HG03095 (cell line): ENCODE measurements at regions not wholly inside any gene's neighbourhood (a gene's known extent, or its start where the extent isn't known, plus 50 kb on each side); places are given as distances from the start of the nearest gene placed in this dataset.

Experiments
- ATAC-seq: cut with Tn5 transposase; IDR thresholded peaks from one replicate; pipeline ENCODE4 v1.9.1; 2021; ENCODE audit warnings: moderate library complexity; ENCODE audit not compliant: unreplicated experiment

DNA sequence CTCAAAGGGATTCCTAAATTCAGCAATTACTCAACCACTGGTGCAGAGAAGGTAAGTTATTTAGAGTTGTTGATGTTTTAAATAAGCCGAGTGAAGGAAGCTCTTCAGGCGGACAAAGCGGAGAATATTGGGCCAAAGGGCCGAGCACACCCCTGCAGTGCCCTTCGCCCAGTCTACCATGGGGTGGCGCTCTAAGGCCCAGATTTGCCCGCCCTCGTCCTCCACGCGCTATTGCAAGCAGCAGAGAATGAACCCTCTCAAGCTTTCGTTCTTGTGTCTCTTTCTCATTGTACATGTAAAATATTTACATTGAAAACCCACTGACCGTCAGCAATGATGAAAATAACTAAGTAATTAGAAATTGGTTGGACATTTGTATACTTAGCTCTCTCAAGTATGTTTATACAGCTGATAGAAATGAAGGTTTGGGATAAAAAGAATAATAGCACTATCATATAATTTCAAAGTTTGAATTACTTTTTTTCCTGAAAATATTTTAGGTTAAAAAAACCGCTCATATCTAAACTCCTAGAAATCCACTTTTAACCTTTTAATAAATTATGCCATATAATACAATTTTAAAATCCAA lies 195.0 kb upstream of the CEP162 start:
- ATAC-seq: no peak

DNA sequence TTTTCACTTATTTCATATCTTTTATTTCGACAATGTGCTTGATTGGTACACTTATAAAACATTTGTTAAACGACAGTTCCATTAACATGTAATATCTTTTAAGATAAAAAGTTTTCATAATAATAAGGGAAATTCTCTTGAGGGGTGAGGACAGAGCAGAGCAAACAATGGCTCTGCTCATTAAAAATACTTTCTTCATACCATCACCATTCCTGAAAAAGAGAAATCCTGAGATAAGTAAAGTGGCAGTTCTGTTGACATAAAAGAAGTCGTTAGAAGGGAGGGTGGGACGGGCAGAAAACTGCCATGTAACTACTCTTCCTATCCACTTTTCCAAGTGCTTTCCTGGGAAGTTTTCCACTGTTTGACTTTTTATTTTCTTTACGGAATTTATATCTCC lies 193.6 kb upstream of the CEP162 start:
- no peak for ATAC-seq

DNA sequence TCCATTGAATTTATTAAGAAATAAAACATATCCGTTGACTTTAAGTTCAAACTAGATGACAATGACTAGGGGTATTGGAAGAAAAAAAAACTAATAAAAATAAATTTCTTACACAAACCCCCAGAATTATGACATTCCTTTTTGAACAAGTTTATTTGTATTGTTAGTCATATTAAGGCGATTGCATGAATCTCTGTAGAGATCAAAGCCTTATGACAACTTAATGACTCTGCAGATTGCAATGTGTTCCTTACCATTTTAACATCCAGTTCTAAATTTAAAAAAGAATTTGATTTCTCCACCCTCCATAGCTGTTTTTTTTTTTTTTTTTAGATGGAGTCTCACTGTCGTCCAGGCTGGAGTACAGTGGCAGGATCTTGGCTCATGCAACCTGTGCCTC lies 189.8 kb upstream of the CEP162 start:
- ATAC-seq: no peak

DNA sequence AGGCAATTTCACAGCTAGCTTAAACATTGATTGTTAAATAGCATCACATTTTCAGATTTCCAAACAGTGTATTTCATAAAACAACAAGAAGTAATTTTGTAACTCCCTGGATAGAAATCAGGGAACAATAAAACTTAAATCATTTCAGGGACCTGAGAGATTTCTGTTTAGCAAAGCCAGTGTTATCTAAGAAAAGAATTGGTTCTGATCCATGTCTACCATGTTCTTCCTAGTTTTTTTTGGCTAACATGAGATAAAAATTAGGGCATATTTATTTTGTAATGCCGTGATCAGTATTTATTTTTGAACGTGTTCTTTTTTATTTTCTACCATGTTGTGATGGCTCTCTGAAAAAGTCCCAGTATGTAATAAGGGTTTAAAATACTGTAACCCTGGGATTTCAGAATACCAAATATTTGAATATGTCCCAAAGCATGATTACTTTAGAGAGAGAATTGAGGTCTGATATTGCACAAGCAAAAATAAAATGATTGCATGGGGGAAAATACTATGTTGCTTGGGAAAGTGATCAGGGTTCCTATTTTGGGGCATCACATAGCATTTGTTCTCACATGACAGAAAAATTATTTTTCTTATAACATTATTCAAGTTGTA lies 188.7 kb upstream of the CEP162 start:
- ATAC-seq: no peak

DNA sequence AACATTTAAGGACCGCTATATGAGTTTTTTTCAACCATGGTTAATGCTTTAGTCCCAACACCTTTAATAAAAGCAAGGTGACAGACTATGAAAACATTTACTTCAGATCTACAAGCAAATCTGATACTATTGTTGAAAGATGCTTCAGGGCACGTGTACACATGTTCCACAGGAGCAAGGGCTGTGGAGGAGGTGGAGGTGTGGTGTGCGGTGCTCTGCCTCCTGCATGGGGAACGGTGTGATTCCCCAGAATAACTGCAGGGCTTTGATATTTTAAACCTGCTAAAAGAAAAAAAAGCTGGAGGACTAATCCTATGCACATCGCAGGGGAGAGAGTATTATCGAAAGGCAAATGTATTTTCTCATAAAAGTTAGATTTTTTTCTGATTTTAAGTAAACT lies 188.1 kb upstream of the CEP162 start:
- ATAC-seq: no peak

DNA sequence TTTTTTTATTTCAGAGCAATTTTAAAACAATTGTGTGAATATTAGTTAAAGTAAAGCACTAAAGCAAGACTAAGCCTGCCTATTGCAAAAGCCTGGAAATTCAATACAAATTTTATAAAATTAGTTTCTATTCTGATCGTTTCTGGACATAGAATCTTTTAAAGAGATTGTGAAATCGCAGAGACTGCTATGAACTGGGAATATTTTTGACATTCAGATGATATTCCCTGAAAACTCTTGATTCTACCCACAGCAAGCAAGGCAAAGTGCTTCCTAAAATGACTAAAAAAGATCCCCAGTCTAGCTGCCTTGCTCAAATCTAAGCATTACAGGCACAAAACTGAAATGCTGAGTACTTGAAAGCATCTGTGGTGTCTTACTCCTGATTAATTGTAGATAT lies 187.6 kb upstream of the CEP162 start:
- ATAC-seq: no peak

DNA sequence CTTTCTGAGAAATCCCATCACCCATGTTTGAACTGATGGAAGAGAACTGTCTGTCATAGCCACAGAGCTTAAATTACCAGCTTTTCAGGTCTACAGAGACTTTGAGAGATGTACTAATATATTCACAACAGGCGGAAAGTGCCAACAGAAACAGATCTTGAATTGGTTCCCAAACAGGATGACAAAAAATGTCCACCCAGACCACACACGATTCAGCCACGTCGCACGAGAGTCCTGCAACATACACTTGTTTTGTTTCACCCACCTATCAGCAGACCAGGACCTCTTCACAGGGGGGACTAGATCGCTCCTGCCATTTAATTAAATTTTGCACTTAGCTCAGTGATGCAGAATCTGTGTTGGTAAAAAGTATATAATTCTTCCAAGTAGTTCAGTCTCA lies 187.1 kb upstream of the CEP162 start:
- ATAC-seq: no peak

DNA sequence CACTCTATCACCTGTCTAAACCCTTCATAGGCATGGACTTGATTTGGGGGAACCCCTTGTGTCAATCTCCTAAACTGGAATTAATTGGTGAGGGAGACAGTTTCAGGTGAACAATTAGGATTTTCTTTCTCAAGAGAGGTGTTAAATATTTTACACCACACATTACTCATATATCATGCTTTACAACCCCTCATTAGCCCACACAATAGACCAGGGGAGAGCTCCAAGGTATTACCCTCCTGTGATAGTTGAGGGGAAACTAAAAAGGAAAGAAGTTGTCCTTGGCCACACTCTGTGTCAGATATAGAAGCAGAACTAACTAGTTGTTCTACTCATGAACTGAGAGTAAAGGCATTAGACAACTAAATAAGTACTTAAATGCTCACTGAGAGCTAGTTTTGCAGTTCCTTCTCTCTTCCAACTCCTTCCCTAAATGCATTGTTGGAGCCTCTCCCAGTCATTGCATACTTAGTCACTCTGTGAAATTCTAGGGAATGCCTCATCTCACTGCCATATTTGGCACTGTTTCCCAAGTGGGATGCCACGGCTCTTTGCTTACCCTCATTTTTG lies 183.7 kb upstream of the CEP162 start:
- no peak for ATAC-seq

DNA sequence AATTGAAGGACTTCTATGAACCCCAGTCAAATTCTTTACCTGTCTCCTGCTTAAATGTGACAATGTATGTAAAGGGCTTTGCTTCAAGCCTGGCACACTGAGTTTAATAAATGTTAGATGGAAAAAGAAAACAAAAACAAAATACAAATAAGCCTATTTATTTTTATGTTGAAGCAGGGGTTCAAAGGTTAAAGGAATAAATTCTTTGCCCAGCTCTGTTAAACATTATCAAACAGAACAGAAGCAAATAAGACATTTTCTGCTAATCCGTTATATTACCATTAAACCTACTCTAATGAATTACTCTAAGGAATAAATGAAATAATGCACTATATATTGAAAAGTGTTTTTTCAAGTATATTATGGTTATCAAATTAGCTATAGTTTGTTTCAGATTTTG lies 182.5 kb upstream of the CEP162 start:
- ATAC-seq: no peak

DNA sequence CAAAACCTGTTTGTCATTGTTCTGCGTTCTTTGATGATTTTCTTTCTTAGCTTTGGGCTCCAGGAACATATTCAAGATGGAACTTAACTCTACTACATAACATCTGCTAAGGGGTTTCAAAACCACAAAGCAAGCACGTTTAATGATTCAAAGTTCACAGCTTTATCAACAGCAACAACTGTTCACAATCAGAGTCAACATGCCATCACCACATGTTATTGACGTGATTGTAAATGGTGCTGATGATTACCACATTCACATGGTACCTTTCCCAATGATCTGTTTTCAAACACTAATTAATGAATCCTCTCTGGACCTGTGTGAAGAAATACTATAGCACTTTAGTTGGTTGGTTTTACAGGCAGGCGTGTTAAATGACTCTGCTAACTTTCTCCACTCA lies 180.6 kb upstream of the CEP162 start:
- no peak for ATAC-seq

DNA sequence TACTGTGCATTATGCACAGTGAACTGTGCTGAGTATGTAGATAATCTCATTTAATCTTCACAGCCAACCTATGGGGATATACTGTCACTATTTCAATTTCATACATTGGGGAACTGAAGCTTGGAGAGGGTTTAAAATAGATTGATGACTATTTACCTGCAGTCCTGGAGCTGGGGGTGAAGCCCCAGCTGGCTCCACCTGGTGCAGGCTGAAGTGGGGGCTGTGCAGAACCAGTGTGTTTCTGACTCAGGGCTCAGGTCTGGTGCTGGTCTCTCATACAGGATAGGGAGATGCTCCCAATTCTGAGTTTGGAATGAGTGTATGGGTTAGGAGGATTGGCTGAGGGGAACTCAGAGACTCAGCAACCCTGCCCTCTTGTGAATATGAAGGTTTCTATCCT lies 176.1 kb upstream of the CEP162 start:
- no peak for ATAC-seq

DNA sequence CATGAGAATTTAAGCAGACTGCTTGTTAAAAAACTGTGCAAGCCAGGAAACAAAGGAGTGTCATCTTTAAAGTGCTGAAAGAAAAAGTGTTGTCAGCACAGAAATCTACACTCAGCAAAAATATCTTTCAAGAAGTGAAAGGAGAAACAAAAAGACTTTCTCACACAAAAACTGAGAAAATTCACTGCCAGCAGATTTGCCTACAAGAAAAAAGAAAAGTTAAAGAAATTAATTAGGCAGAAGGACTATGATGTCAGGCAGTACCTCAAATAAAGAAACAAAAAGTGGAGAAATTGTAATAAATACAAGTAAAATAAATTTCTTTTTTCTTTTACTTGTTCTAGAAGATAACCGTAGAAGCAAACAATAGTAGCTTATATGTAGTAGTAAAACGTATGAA lies 171.6 kb upstream of the CEP162 start:
- ATAC-seq: no peak

DNA sequence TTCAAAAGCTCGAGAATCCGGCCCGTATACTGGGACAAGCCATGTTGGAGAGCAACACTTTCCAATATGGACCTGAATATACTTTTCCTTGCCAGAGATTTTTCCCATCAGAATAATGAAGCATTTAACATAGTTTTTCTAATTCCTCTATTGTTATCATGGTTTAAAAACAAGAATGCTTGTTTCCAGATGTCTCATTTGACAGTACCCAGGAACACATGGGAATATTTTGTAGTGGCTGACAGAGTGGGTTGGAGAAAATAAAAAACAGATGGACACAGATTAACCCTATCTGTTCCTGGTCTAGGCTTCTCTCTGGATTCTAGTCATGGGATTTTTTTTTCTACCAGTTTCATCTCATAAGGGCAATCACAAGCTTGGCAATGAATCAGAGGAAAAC lies 164.8 kb upstream of the CEP162 start:
- ATAC-seq: no peak

DNA sequence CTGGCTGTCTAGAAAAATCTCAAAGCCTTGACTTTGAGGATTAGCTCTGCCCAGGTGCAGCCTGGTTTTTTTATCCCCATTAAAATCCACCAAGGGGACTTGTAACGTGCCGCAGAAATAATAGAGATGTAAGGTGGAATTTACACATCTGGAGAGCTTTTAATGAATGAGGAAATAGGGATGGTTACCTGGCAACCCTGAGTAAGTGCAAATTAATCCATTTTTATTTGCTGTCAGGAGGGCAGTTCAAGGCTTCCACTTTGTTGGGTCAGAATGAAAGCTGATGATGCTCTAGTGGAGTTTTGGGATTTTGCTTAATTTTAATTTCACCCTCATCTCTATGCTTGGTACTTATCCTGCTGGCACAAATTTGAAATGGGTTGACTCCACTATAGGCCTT lies 163.4 kb upstream of the CEP162 start:
- no peak for ATAC-seq

DNA sequence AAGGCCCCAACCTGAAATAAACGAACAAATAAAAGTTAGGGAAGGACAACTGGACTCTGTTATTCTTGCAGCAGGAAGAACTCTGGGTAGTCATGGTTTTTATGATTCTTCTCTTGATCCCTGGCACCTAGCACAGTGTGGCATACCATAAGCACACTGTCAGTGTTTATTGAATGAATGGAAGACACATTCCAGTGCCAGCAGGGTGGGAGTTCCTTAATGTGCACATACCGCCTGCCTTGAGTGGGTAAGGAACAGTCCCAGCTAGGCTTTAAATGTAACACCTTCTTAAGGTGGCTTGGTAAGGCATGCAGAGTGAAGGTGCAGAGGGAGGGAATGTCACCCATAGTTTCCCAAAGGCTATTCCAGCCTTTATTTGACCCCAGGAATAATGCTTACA lies 162.9 kb upstream of the CEP162 start:
- ATAC-seq: no peak

DNA sequence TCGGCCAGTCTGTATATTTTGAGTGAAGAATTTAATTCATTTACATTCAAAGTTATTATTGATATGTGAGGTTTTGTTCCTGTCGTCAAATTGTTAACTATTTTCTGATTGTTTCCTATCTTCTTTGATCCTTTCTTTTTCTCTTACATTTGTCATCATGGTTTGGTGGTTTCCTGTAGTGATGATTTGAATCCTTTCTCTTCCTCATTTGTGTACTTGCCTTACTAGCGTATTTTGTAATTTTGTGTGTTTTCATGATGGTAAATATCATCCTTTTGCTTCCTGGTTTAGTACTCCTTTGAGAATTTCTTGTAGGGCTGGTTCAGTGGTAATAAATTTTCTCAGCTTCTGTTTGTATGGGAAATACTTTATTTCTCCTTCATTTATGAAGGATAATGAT lies 151.7 kb upstream of the CEP162 start:
- no peak for ATAC-seq

DNA sequence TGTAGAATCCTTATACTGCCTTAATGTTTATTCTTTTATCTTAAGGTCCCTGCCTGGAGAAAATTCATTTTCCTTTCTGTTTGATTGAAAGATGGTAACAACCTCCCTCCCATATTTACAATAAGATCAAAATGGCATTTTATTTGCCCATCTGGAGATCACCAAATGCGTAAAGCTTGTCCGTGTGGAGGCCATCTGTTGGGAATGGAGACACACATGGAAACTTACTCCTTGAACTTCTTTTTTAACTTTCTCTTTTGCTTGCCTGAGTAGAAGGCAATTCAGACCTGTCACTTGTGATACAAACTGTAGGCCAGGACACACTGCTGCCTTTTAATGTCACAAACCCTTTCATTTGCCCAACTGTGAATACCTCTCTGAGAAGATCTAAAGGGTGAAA lies 144.8 kb upstream of the CEP162 start:
- ATAC-seq: no peak

DNA sequence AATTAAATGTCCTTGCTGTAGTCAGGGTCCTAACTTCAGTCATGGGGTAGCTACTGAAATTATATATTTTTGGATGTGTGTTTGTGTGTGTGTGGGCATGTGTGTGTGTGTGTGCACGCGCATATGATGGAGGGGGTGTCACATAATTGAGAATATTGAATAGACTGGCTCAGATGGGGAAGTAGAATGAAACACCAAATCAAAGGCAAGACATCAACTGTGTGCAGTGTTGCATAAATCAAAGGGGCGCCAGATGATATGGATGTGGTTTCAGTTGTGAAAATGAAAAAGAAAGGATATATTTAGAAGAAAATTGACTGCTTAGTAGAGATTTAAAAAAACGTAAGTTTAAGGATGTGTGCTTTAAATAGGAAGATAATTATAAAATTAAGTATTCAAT lies 144.2 kb upstream of the CEP162 start:
- no peak for ATAC-seq

DNA sequence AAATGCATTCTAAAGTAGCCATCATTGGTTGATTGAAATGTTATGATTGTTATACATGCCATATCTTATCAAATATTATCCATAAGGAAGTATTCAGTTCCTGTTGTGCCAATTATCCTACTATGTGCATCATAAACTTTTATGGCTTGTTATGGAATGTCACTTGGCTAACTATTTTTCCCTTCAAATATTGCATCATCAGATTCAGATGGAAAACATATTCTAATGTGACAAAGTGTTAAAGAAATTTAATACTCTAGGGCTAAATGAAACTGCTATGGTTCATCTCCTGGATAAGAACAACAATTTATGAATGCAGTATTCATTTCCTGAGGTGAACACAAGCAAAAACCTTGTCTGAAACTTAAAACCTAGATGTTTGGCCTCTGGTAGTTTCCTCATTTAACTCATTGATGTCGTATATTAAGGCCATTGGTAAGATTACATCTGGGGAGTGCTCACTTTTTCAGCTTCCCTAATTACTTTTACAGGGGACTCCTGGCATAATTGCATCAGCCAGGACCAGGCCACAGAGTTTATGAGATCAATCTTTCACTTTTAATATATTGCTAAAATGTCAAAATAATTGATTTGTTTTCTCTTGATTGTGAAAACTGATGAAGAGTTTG lies 134.9 kb upstream of the CEP162 start:
- no peak for ATAC-seq

DNA sequence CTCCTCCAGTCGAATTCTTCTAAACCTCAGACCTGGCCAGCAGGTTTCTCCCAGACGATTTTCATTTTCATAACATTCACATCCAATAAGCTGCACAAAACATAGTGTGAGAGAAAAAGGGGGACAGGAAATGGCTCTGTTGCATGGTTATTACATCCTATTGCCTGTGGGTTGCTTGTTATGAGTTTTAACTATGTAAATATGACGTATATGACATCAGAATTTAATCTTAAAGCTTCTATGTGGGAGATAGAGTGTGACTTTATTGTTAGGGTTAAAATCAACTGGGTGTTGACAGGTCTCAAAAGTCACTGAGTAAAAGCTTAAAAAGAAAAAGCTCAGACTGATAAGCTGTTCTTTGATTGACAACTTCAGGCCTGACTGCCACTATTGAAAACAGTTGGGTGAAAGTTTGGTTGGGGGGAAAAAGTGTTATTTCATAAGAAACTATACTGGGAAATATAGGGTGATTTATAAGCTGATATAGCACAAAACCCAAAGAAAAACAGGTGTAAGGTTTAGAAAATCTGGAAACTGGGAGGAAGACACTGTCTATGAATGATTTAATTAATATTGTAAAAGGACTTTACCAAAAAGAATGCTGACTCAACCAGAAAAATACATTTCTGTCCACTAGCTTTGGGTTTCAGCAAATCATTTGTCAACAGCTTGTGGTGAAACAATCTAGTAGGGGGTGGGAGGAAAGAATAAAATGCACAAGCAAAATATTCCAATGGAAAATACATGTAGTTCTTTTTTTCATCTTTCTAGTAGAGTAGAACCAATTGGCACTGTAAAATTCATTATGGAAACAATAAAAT lies 134.1 kb upstream of the CEP162 start:
- no peak for ATAC-seq

DNA sequence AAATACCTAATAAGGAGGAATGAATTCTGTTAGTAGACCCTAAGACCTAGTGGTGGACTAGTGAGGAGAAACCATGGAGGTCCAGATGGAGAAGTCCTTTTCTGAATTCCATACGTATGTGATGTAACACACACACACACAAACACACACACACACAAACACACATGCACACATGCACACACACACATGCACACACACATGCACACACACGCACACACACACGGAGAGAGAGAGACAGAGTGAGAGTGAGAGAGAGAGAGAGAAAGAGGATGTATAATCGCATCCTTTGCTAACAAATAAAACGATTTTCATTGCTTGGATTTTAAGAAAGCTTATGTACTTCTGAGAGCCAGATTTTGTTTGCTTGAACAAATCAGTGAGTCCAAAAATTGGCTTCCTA lies 132.6 kb upstream of the CEP162 start:
- ATAC-seq: no peak

DNA sequence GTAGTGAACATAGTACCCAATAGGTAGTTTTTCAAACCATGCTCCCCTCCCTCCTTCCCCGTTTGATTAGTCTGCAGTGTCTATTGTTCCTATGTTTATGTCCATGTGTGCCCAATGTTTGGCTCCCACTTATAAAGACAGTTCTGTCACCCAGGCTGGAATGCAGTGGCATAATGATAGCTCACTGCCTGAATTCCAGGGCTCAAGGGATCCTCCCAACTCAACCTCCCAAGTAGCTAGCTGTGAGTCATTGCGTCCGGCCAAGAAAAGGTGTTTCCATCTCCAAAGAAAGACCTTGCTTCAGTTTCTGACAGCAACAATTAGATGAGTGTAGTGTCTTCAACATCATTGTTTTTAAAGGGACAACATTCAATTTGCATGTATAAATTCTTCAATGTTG lies 131.1 kb upstream of the CEP162 start:
- no peak for ATAC-seq
